ENCODE measurements at regions not wholly inside any gene's neighbourhood (a gene's known extent, or its start where the extent isn't known, plus 50 kb on each side); places are given as distances from the start of the nearest gene placed in this dataset.
"Not testable (repeated sequence)": the region's sequence is repeated elsewhere in the genome, so short reads cannot be mapped to it uniquely, and the experiment has no call there.

- BruUV-seq (replicated peaks): not testable (repeated sequence)
Measured at GRCh38 chr3:195637473-195638233, 53.9 kb upstream of the APOD start.

GRCh38 chr3:195637011-195637410 lies 53.3 kb upstream of the APOD start:
- BruUV-seq (replicated peaks); DNase-seq (ENCODE audit: low read depth, low spot score); H3K4me2 ChIP-seq (ENCODE audit: insufficient read depth, low read length); FAIRE-seq; H2AFZ ChIP-seq (ENCODE audit: low read depth, low read length); H3K27ac ChIP-seq (ENCODE audit: insufficient read depth, low read depth, low read length); H3K9me1 ChIP-seq (replicated peaks; ENCODE audit: control insufficient read depth, extremely low read depth, insufficient read depth, low read length); H3K9me3 ChIP-seq (replicated peaks; ENCODE audit: control insufficient read depth, insufficient read depth, low read length); intact Hi-C loops (cut with micrococcal nuclease); CTCF ChIA-PET; H3K4me3 ChIP-seq (replicated peaks in 1 of 3; ENCODE audit: insufficient read depth in 1 of 3, low read depth in 1 of 3, low read length in 3 of 3); H3K79me2 ChIP-seq (ENCODE audit: control insufficient read depth, insufficient read depth, low read length); H3K4me1 ChIP-seq (ENCODE audit: control insufficient read depth, extremely low read depth, insufficient read depth, low read length); H3K36me3 ChIP-seq (ENCODE audit: control insufficient read depth in 2 of 2, extremely low read depth in 1 of 2, insufficient read depth in 2 of 2, low read length in 2 of 2); H3K9ac ChIP-seq (replicated peaks; ENCODE audit: extremely low read depth, insufficient read depth, low read length); H4K20me1 ChIP-seq (replicated peaks; ENCODE audit: control insufficient read depth, extremely low read depth, insufficient read depth, low read length); POLR2A ChIA-PET; H3K27me3 ChIP-seq (ENCODE audit: control insufficient read depth in 2 of 2, insufficient read depth in 2 of 2, low read length in 2 of 2); dilution Hi-C loops (cut with MboI; ENCODE audit: extremely low pct_ligation_motif_present, low sequenced_read_pairs): not testable (repeated sequence)

More at GRCh38 chr3:195637473-195638233, 53.9 kb upstream of the APOD start:
- H3K4me1 ChIP-seq (ENCODE audit: control insufficient read depth, extremely low read depth, insufficient read depth, low read length); H3K27ac ChIP-seq (ENCODE audit: insufficient read depth, low read depth, low read length); H3K4me2 ChIP-seq (ENCODE audit: insufficient read depth, low read length); H3K36me3 ChIP-seq (ENCODE audit: control insufficient read depth in 2 of 2, extremely low read depth in 1 of 2, insufficient read depth in 2 of 2, low read length in 2 of 2); H3K79me2 ChIP-seq (ENCODE audit: control insufficient read depth, insufficient read depth, low read length); dilution Hi-C loops (cut with MboI; ENCODE audit: extremely low pct_ligation_motif_present, low sequenced_read_pairs); CTCF ChIA-PET; H3K27me3 ChIP-seq (ENCODE audit: control insufficient read depth in 2 of 2, insufficient read depth in 2 of 2, low read length in 2 of 2); H2AFZ ChIP-seq (ENCODE audit: low read depth, low read length); H3K9me1 ChIP-seq (replicated peaks; ENCODE audit: control insufficient read depth, extremely low read depth, insufficient read depth, low read length); H3K9me3 ChIP-seq (replicated peaks; ENCODE audit: control insufficient read depth, insufficient read depth, low read length); H3K4me3 ChIP-seq (replicated peaks in 1 of 3; ENCODE audit: insufficient read depth in 1 of 3, low read depth in 1 of 3, low read length in 3 of 3); intact Hi-C loops (cut with micrococcal nuclease); POLR2A ChIA-PET; FAIRE-seq; H4K20me1 ChIP-seq (replicated peaks; ENCODE audit: control insufficient read depth, extremely low read depth, insufficient read depth, low read length); DNase-seq (ENCODE audit: low read depth, low spot score); H3K9ac ChIP-seq (replicated peaks; ENCODE audit: extremely low read depth, insufficient read depth, low read length): not testable (repeated sequence)

- H3K9ac ChIP-seq (replicated peaks; ENCODE audit: extremely low read depth, insufficient read depth, low read length); CTCF ChIA-PET: not testable (repeated sequence)
Measured at GRCh38 chr3:195635898-195636685, 52.4 kb upstream of the APOD start.

GRCh38 chr3:195635262-195635873 lies 51.6 kb upstream of the APOD start:
- H3K9ac ChIP-seq (replicated peaks; ENCODE audit: extremely low read depth, insufficient read depth, low read length); FAIRE-seq; H3K27me3 ChIP-seq (ENCODE audit: control insufficient read depth in 2 of 2, insufficient read depth in 2 of 2, low read length in 2 of 2); H3K4me3 ChIP-seq (replicated peaks in 1 of 3; ENCODE audit: insufficient read depth in 1 of 3, low read depth in 1 of 3, low read length in 3 of 3); H2AFZ ChIP-seq (ENCODE audit: low read depth, low read length); DNase-seq (ENCODE audit: low read depth, low spot score); H3K9me1 ChIP-seq (replicated peaks; ENCODE audit: control insufficient read depth, extremely low read depth, insufficient read depth, low read length); H4K20me1 ChIP-seq (replicated peaks; ENCODE audit: control insufficient read depth, extremely low read depth, insufficient read depth, low read length); H3K27ac ChIP-seq (ENCODE audit: insufficient read depth, low read depth, low read length); POLR2A ChIA-PET; H3K79me2 ChIP-seq (ENCODE audit: control insufficient read depth, insufficient read depth, low read length); dilution Hi-C loops (cut with MboI; ENCODE audit: extremely low pct_ligation_motif_present, low sequenced_read_pairs); intact Hi-C loops (cut with micrococcal nuclease); H3K4me2 ChIP-seq (ENCODE audit: insufficient read depth, low read length); H3K4me1 ChIP-seq (ENCODE audit: control insufficient read depth, extremely low read depth, insufficient read depth, low read length); CTCF ChIA-PET; H3K36me3 ChIP-seq (ENCODE audit: control insufficient read depth in 2 of 2, extremely low read depth in 1 of 2, insufficient read depth in 2 of 2, low read length in 2 of 2); H3K9me3 ChIP-seq (replicated peaks; ENCODE audit: control insufficient read depth, insufficient read depth, low read length); BruUV-seq (replicated peaks): not testable (repeated sequence)

More at GRCh38 chr3:195635898-195636685, 52.4 kb upstream of the APOD start:
- H3K27ac ChIP-seq (ENCODE audit: insufficient read depth, low read depth, low read length); H3K4me1 ChIP-seq (ENCODE audit: control insufficient read depth, extremely low read depth, insufficient read depth, low read length); H3K79me2 ChIP-seq (ENCODE audit: control insufficient read depth, insufficient read depth, low read length); FAIRE-seq; H4K20me1 ChIP-seq (replicated peaks; ENCODE audit: control insufficient read depth, extremely low read depth, insufficient read depth, low read length); H3K4me3 ChIP-seq (replicated peaks in 1 of 3; ENCODE audit: insufficient read depth in 1 of 3, low read depth in 1 of 3, low read length in 3 of 3); H3K9me3 ChIP-seq (replicated peaks; ENCODE audit: control insufficient read depth, insufficient read depth, low read length); BruUV-seq (replicated peaks); POLR2A ChIA-PET; intact Hi-C loops (cut with micrococcal nuclease); H3K36me3 ChIP-seq (ENCODE audit: control insufficient read depth in 2 of 2, extremely low read depth in 1 of 2, insufficient read depth in 2 of 2, low read length in 2 of 2); H3K4me2 ChIP-seq (ENCODE audit: insufficient read depth, low read length); H3K9me1 ChIP-seq (replicated peaks; ENCODE audit: control insufficient read depth, extremely low read depth, insufficient read depth, low read length); dilution Hi-C loops (cut with MboI; ENCODE audit: extremely low pct_ligation_motif_present, low sequenced_read_pairs); DNase-seq (ENCODE audit: low read depth, low spot score); H3K27me3 ChIP-seq (ENCODE audit: control insufficient read depth in 2 of 2, insufficient read depth in 2 of 2, low read length in 2 of 2); H2AFZ ChIP-seq (ENCODE audit: low read depth, low read length): not testable (repeated sequence)
